ENCODE measurements at regions not wholly inside any gene's neighbourhood (a gene's known extent, or its start where the extent isn't known, plus 50 kb on each side); places are given as distances from the start of the nearest gene placed in this dataset.

GRCh38 chr11:112831041-112831440 lies 130.2 kb upstream of the NCAM1 start:
- Histone ChIP-seq H2BK12ac (ENCODE audit: low read length) (no peak overlapping the region), H2BK120ac (ENCODE audit: low read depth, low read length) (no peak overlapping the region), H3K4ac (ENCODE audit: low read length) (no peak overlapping the region), H2BK5ac (ENCODE audit: low read length) (no peak overlapping the region), H4K8ac (ENCODE audit: low read depth, low read length) (no peak overlapping the region), H3K4me1 (ENCODE audit: control insufficient read depth in 2 of 2, insufficient read depth in 1 of 2, low read depth in 1 of 2, low read length in 2 of 2) (peaks cover 0 to 5% of the 10 kb centered on the region in 2 donors), H3K9ac (ENCODE audit: low read depth, low read length, poor library complexity) (no peak overlapping the region), H3K14ac (ENCODE audit: low read length) (no peak overlapping the region), H3K9me3 (replicated peaks in 1 of 2; ENCODE audit: control insufficient read depth in 2 of 2, insufficient read depth in 1 of 2, low read depth in 1 of 2, low read length in 2 of 2) (no peaks in the 10 kb centered on the region), H2AFZ (ENCODE audit: low read length) (no peak overlapping the region), H4K91ac (ENCODE audit: low read depth, low read length, poor library complexity) (no peak overlapping the region), H3K27me3 (ENCODE audit: control insufficient read depth in 3 of 3, insufficient read depth in 3 of 3, low read depth in 1 of 3, low read length in 3 of 3) (no peaks in the 10 kb centered on the region), H3K79me1 (ENCODE audit: low read depth, low read length) (no peaks in the 10 kb centered on the region), H2BK15ac (ENCODE audit: low read length) (no peak overlapping the region), H3K4me2 (ENCODE audit: insufficient read depth, low read length, poor library complexity, severe bottlenecking) (no peak overlapping the region), H3K18ac (ENCODE audit: low read length) (no peak overlapping the region), H3K27ac (replicated peaks; ENCODE audit: low read length) (no peak overlapping the region), H2AK5ac (ENCODE audit: low read depth, low read length) (no peak overlapping the region), H3K23ac (ENCODE audit: low read depth, low read length, poor library complexity) (no peak overlapping the region), H3K36me3 (replicated peaks in 1 of 2; ENCODE audit: control insufficient read depth in 2 of 2, insufficient read depth in 2 of 2, low read length in 2 of 2) (no peaks in the 10 kb centered on the region), H3K4me3 (ENCODE audit: low read length in 2 of 2) (no peak overlapping the region)
- DNase-seq (ENCODE audit: low spot score): no peak
- WGBS, 2 donors (ENCODE audit: extremely low coverage in 2 of 2, insufficient read length in 2 of 2, insufficient replicate concordance in 1 of 2): no CpG with 5 or more reads among the region's 1 CpG

- H4K8ac ChIP-seq (ENCODE audit: low read depth, low read length): no peak overlapping the region
- no peak overlapping the region for H3K23ac ChIP-seq (ENCODE audit: low read depth, low read length, poor library complexity)
- H3K36me3 ChIP-seq (replicated peaks in 1 of 2; ENCODE audit: control insufficient read depth in 2 of 2, insufficient read depth in 2 of 2, low read length in 2 of 2): no peaks in the 10 kb centered on the region
- no peak overlapping the region for H3K27ac ChIP-seq (replicated peaks; ENCODE audit: low read length)
- no peak overlapping the region for H2AK5ac ChIP-seq (ENCODE audit: low read depth, low read length)
- no peak overlapping the region for H2BK5ac ChIP-seq (ENCODE audit: low read length)
- H3K18ac ChIP-seq (ENCODE audit: low read length): no peak overlapping the region
- no peak overlapping the region for H3K4ac ChIP-seq (ENCODE audit: low read length)
- H3K79me1 ChIP-seq (ENCODE audit: low read depth, low read length): no peaks in the 10 kb centered on the region
- H3K4me1 ChIP-seq (ENCODE audit: control insufficient read depth in 2 of 2, insufficient read depth in 1 of 2, low read depth in 1 of 2, low read length in 2 of 2): peaks cover 0 to 4% of the 10 kb centered on the region in 2 donors
- H2BK120ac ChIP-seq (ENCODE audit: low read depth, low read length): no peak overlapping the region
- H3K9ac ChIP-seq (ENCODE audit: low read depth, low read length, poor library complexity): no peak overlapping the region
- no peak overlapping the region for H2BK15ac ChIP-seq (ENCODE audit: low read length)
- H2BK12ac ChIP-seq (ENCODE audit: low read length): no peak overlapping the region
- H3K27me3 ChIP-seq (ENCODE audit: control insufficient read depth in 3 of 3, insufficient read depth in 3 of 3, low read depth in 1 of 3, low read length in 3 of 3): no peaks in the 10 kb centered on the region
- H3K4me3 ChIP-seq (ENCODE audit: low read length in 2 of 2): peak overlapping the region in 1 of 2 donors; percentile 17
- no peak overlapping the region for H4K91ac ChIP-seq (ENCODE audit: low read depth, low read length, poor library complexity)
- no CpG with 5 or more reads among the region's 3 CpGs for WGBS, 2 donors (ENCODE audit: extremely low coverage in 2 of 2, insufficient read length in 2 of 2, insufficient replicate concordance in 1 of 2)
- H3K14ac ChIP-seq (ENCODE audit: low read length): no peak overlapping the region
- no peak overlapping the region for H3K4me2 ChIP-seq (ENCODE audit: insufficient read depth, low read length, poor library complexity, severe bottlenecking)
- no peak overlapping the region for H2AFZ ChIP-seq (ENCODE audit: low read length)
- no peaks in the 10 kb centered on the region for H3K9me3 ChIP-seq (replicated peaks in 1 of 2; ENCODE audit: control insufficient read depth in 2 of 2, insufficient read depth in 1 of 2, low read depth in 1 of 2, low read length in 2 of 2)
- DNase-seq (ENCODE audit: low spot score): no peak
These were observed 129.1 kb upstream of the NCAM1 start for GRCh38 chr11:112831969-112832766.

GRCh38 chr11:112834277-112834755 lies 126.9 kb upstream of the NCAM1 start:
- Histone ChIP-seq H2BK15ac (ENCODE audit: low read length) (no peak overlapping the region), H3K23ac (ENCODE audit: low read depth, low read length, poor library complexity) (no peak overlapping the region), H3K4me3 (ENCODE audit: low read length in 2 of 2) (no peak overlapping the region), H3K27ac (replicated peaks; ENCODE audit: low read length) (no peak overlapping the region), H2BK120ac (ENCODE audit: low read depth, low read length) (no peak overlapping the region), H3K9ac (ENCODE audit: low read depth, low read length, poor library complexity) (no peak overlapping the region), H2BK5ac (ENCODE audit: low read length) (no peak overlapping the region), H3K79me1 (ENCODE audit: low read depth, low read length) (no peaks in the 10 kb centered on the region), H3K14ac (ENCODE audit: low read length) (no peak overlapping the region), H3K18ac (ENCODE audit: low read length) (peak overlapping the region; percentile 58), H4K8ac (ENCODE audit: low read depth, low read length) (peak overlapping the region; percentile 45), H2AFZ (ENCODE audit: low read length) (no peak overlapping the region), H3K9me3 (replicated peaks in 1 of 2; ENCODE audit: control insufficient read depth in 2 of 2, insufficient read depth in 1 of 2, low read depth in 1 of 2, low read length in 2 of 2) (no peaks in the 10 kb centered on the region), H2AK5ac (ENCODE audit: low read depth, low read length) (no peak overlapping the region), H3K4me1 (ENCODE audit: control insufficient read depth in 2 of 2, insufficient read depth in 1 of 2, low read depth in 1 of 2, low read length in 2 of 2) (peaks cover 0 to 4% of the 10 kb centered on the region in 2 donors), H3K4me2 (ENCODE audit: insufficient read depth, low read length, poor library complexity, severe bottlenecking) (no peak overlapping the region), H2BK12ac (ENCODE audit: low read length) (no peak overlapping the region), H3K4ac (ENCODE audit: low read length) (no peak overlapping the region), H3K27me3 (ENCODE audit: control insufficient read depth in 3 of 3, insufficient read depth in 3 of 3, low read depth in 1 of 3, low read length in 3 of 3) (no peaks in the 10 kb centered on the region), H3K36me3 (replicated peaks in 1 of 2; ENCODE audit: control insufficient read depth in 2 of 2, insufficient read depth in 2 of 2, low read length in 2 of 2) (no peaks in the 10 kb centered on the region), H4K91ac (ENCODE audit: low read depth, low read length, poor library complexity) (no peak overlapping the region)
- no peak for DNase-seq (ENCODE audit: low spot score)
- WGBS, 2 donors (ENCODE audit: extremely low coverage in 2 of 2, insufficient read length in 2 of 2, insufficient replicate concordance in 1 of 2): no CpG with 5 or more reads among the region's 5 CpGs

GRCh38 chr11:112835591-112836255 lies 125.5 kb upstream of the NCAM1 start:
- WGBS, 2 donors (ENCODE audit: extremely low coverage in 2 of 2, insufficient read length in 2 of 2, insufficient replicate concordance in 1 of 2): no CpG with 5 or more reads among the region's 13 CpGs
- H2BK12ac ChIP-seq (ENCODE audit: low read length): no peak overlapping the region

More at GRCh38 chr11:112835591-112836255, 125.5 kb upstream of the NCAM1 start:
- Histone ChIP-seq H4K91ac (ENCODE audit: low read depth, low read length, poor library complexity) (no peak overlapping the region), H3K27ac (replicated peaks; ENCODE audit: low read length) (no peak overlapping the region), H3K27me3 (ENCODE audit: control insufficient read depth in 3 of 3, insufficient read depth in 3 of 3, low read depth in 1 of 3, low read length in 3 of 3) (no peaks in the 10 kb centered on the region), H3K14ac (ENCODE audit: low read length) (no peak overlapping the region), H3K4ac (ENCODE audit: low read length) (no peak overlapping the region), H3K18ac (ENCODE audit: low read length) (peak overlapping the region; percentile 36), H3K4me2 (ENCODE audit: insufficient read depth, low read length, poor library complexity, severe bottlenecking) (no peak overlapping the region), H3K4me3 (ENCODE audit: low read length in 2 of 2) (no peak overlapping the region), H3K4me1 (ENCODE audit: control insufficient read depth in 2 of 2, insufficient read depth in 1 of 2, low read depth in 1 of 2, low read length in 2 of 2) (peaks cover 0 to 4% of the 10 kb centered on the region in 2 donors), H4K8ac (ENCODE audit: low read depth, low read length) (no peak overlapping the region), H3K36me3 (replicated peaks in 1 of 2; ENCODE audit: control insufficient read depth in 2 of 2, insufficient read depth in 2 of 2, low read length in 2 of 2) (no peaks in the 10 kb centered on the region), H3K9me3 (replicated peaks in 1 of 2; ENCODE audit: control insufficient read depth in 2 of 2, insufficient read depth in 1 of 2, low read depth in 1 of 2, low read length in 2 of 2) (no peaks in the 10 kb centered on the region), H2BK120ac (ENCODE audit: low read depth, low read length) (peak overlapping the region; percentile 0), H2AK5ac (ENCODE audit: low read depth, low read length) (no peak overlapping the region), H2AFZ (ENCODE audit: low read length) (no peak overlapping the region), H2BK15ac (ENCODE audit: low read length) (peak overlapping the region; percentile 44), H2BK5ac (ENCODE audit: low read length) (no peak overlapping the region), H3K23ac (ENCODE audit: low read depth, low read length, poor library complexity) (no peak overlapping the region), H3K79me1 (ENCODE audit: low read depth, low read length) (no peaks in the 10 kb centered on the region), H3K9ac (ENCODE audit: low read depth, low read length, poor library complexity) (no peak overlapping the region)
- no peak for DNase-seq (ENCODE audit: low spot score)

Measured in neuronal stem cell (in vitro differentiated cells).